ENCODE measurements at regions not wholly inside any gene's neighbourhood (a gene's known extent, or its start where the extent isn't known, plus 50 kb on each side); places are given as distances from the start of the nearest gene placed in this dataset.

DNA sequence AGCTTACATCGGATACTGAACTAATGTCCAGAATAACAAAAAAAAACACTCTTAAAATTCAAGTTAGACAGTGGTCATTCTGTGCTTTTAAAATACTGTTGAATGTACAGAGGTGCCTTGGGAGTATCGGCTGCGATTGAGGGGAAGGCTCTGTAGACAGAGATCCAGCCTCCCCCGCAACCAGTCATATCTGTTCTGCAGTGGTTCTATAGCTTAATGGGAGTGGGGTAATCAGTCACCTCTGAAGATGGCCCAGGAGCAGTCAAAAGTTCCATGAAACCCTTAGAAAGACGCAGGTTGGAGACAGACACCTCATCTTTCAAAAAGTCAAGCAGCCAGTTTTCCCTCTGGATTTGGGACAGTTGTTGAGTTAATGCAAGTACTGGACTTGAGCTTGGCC lies 1486.6 kb upstream of the TMEM132C start:
- DNase-seq (ENCODE audit: low read depth in 2 of 2, low spot score in 1 of 2): no peak

DNA sequence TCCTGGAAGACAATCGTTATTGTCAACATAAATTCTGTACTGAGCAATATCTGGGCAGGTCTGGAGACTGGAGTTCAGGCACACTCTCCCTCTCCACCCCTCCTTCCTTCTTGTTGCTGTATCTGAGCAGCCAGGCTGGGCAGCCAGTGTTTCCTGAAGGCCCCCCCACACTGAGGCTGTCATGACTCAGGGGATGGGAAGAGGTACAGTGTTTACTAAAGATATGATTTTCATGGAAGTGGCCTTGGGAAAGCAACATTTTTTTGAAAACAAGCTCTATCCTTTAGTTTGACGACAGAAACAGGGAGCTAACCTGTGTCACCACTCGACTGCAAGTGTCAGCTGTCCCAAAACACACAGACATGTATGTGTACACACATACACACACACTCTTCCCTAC lies 1485.4 kb upstream of the TMEM132C start:
- DNase-seq (ENCODE audit: low read depth in 2 of 2, low spot score in 1 of 2): no peak

DNA sequence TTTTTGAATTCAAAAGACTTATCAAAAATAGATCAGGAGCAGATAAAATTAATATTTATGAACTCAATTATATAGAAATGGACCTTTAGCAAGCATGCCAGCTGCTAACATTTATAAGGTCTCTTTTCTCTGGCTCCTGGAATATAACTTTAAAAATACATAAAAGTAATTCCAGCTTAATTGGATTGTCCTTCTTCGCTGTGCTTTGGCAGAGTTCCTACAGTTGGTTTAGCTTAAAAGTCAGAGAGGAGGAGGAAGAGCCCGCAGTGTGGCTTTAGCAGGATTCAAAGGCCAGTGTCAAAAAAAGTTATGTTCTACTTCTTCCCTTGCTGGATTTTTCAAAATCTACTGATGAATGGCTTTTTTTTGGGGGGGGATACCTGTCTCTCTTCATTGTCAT lies 1484.9 kb upstream of the TMEM132C start:
- no peak for DNase-seq (ENCODE audit: low read depth in 2 of 2, low spot score in 1 of 2)

DNA sequence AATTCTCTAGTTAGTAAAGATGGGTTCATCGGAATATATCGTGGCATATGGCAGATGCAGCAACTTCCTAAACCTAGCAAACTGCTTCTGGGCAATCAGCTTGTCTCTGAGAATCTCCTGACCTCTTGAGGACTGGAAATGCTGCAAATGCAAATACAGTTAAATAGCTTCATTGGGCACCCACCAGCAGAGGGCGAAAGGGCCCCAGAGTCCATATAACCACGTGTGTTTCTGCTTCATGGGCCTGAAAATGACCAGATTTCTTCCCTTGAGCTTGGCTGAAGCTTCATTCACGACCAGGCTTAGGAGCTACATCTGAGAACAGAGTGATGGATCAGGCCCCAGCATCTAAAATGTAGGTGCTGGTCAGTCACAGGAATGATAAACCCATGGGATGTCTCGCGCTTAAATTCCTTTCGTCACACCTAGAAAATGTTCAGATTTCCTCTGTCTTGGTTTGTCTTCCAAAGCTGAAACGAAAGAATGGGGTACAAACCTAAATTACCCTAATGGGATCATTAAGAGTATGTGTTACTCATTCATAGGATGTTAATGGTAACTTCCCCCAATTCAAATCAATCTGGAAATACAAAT lies 1482.5 kb upstream of the TMEM132C start:
- DNase-seq (ENCODE audit: low read depth in 2 of 2, low spot score in 1 of 2): no peak

DNA sequence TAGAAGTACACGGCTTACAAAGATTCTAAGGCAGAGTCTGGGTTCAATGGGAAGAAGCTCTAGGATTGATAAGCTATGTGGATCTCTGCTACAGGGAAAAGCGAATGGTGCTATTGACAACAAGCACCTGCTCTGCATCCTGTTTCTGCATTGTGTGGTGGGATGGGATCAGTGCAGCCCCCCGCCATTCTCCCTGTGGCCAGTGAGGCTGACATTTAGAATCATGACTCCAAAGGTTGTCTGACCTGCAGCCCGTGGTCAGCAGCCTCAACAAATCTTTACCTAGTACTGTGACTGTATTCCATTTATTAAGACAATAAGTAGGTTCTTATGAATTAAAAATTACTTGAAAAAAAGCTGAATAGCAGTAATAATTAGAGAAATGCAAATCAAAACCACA lies 1477.0 kb upstream of the TMEM132C start:
- no peak for DNase-seq (ENCODE audit: low read depth in 2 of 2, low spot score in 1 of 2)

DNA sequence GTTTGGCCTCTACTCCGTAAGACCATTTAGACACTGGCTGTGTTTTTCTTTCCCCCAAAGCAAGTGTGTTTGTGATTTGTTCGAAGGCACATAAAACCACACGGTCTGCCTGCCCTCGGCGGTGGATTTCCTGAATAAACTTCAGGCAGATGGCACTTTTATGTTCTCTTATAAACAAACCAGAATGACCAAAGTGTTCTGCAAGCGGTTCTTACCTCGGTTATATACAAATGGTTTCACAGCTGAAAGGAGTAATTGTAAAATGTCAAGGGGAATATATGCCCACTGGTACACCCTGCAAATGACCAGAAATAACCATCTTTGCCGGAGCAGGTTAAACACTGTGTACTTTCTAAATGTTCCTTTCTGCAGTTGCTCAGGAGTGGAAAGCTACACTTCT lies 1475.8 kb upstream of the TMEM132C start:
- DNase-seq (ENCODE audit: low read depth in 2 of 2, low spot score in 1 of 2): no peak

DNA sequence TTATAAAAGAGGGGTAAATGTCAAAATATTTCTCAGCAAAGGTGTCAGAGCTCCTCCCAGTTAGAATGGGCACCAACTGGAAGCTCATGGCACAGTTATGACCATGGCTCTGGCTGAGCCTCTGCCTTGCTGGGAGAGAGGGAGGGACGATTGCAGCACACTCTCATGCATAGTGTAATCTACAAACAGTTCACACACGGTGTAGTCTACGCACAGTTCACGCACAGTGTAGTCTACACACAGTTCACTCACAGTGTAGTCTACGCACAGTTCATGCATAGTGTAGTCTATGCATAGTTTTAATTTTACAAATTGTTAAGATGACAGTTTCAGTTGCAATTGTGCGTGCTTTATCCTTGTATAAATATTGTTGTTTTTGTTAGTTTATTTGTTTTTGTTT lies 1474.6 kb upstream of the TMEM132C start:
- no peak for DNase-seq (ENCODE audit: low read depth in 2 of 2, low spot score in 1 of 2)

DNA sequence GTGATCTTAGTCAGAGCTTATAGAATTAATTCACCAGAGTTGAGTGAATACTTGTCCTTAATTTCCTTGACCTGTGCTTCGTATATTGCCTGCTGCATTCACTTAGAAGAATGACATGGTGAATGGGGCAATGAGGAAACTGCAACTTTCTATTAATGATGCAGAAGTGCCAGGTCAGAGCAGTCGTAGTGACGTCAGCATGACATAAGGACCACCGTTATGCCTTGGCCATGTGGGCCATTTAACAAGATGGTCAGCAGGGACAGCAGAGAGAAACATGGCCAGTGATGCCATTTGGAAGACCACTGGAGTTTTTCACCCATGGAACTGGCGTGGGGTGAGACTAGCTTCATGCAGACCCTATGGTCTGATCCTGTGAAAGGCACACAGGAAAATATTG lies 1469.4 kb upstream of the TMEM132C start:
- DNase-seq (ENCODE audit: low read depth in 2 of 2, low spot score in 1 of 2): no peak

DNA sequence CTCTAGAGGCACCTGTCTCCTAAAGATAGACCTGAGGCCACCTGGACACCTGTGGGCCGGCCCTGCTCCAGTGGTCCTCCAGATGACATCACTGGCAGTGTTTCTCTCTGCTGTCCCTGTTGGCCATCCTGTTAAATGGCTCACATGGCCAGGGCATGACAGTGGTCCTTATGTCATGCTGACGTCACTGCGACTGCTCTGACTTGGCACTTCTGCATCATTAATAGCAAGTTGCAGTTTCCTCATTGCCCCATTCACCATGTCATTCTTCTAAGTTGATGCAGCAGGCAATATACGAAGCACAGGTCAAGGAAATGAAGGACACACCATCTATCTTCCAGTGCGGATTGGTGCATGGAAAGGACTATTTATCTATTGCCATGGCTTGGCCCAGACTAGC lies 1468.5 kb upstream of the TMEM132C start:
- DNase-seq (ENCODE audit: low read depth in 2 of 2, low spot score in 1 of 2): no peak

DNA sequence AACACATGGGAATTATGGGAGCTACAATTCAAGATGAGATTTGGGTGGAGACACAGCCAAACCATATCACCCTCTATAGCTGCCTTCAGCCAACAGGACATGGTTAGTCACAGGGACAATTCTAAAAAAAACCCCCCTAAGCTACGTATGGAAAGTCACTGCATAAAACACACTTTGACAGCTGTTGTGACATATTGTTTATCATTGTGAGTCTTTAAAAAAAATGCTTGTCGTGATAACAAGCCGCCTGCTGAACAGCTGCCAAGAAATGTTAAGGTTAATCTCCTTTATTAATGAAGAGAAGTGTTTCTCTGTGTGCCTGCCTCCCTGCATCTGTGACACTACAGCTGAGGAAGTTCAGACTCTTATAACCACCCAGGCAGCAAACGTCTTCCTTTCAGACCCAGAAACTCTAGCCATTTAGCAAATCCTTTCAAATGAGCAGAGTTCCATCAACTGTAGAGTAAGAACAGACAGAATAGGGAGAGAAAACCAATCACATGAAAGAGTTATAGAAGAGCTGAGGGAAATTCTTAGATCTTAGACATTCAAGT lies 1459.6 kb upstream of the TMEM132C start:
- DNase-seq (ENCODE audit: low read depth in 2 of 2, low spot score in 1 of 2): no peak

DNA sequence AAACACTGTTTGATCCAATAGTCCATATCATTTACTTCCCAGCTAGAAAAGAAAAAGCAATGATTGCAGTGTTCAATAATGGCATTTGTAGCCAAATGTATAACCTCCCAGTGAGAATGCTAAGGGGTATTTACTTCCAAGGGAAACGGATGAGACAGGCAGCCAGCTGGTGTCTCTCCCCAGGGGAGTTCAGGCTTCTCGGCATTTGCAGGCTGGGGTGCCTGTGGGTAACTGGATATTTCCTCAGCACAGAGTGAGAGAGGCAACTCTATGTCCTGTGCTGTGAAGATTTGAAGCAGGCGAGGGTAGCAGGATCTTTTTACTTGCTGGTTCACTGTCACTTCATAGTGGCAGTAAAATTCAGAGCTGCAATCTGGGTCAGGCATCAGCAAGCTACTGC lies 1455.6 kb upstream of the TMEM132C start:
- no peak for DNase-seq (ENCODE audit: low read depth in 2 of 2, low spot score in 1 of 2)

DNA sequence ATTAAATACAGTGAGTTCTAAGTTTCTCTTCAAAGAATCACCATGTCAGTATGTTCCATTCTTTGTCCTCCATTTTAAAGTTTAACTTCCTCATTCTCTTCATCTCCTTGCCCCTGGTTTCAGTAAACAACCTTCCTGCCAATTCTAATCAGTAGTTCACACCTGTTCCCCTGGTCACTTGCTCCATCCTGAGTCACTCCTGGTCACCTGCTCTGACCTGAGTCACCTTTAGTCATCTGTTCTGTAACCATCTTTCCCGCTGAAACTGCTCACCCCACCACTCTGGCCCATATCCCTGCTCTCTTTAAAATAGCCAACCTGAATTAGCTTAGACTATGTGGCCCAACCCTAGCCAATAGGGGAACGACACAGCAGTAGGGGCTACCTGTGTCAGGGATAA lies 1447.4 kb upstream of the TMEM132C start:
- DNase-seq (ENCODE audit: low read depth in 2 of 2, low spot score in 1 of 2): no peak

DNA sequence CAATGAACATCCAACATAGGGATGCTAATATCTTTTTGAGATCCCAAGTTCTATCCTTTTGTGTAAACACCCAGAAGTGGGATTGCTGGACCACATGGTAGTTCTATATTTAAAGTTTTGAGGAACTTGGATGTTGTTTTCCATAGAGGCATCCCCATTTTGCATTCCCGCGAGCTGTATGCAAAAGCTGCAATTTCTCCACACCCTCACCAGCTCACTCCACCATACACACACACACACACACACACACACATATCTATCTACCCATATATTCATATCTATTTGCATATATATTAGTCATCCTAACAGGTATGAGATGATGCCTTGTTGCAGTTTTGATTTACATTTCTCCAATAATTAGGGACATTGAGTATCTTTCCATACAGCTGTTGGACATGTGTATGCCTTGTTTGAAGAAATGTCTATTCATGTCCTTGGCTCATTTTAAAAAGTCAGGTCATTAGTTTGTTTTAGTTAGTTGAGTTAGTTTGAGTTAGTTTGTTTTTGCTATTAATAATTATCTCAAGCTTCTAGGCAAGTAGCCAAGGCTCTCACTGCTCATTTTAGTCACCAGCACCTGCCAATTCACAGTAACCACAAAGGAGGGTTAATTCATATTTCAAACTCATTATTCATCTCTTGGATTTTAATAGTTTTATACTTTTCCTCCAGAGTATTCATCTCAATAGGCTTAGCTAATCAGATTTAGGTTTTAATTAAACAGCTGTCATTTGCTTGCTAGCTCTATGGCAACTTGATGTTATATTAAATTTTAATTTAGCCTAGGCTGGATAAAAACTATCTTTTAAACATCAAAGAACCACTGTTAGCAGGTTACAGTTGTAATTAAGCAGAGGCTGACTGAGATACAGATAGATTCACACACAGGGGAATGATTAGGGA lies 1435.9 kb upstream of the TMEM132C start:
- no peak for DNase-seq (ENCODE audit: low read depth in 2 of 2, low spot score in 1 of 2)

DNA sequence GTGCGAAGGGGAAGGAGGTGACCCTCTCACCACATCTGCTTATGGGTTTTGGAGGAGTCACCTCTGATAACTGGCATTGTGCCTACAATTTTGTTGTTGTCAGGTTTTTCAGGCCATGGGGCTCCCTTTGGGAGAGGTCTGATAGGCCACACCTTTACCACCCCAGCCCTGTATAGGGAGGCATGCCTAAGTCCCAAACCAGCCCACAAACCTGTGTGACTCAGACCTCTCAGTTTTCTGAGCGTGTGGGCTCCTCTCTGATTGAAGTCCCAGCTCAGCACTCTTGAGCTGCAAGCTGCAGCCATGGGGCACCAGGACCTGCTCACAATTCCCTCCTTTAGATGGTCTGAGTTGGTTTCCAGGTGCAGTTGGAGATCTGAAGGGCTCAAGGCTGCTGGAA lies 1429.3 kb upstream of the TMEM132C start:
- no peak for DNase-seq (ENCODE audit: low read depth in 2 of 2, low spot score in 1 of 2)

DNA sequence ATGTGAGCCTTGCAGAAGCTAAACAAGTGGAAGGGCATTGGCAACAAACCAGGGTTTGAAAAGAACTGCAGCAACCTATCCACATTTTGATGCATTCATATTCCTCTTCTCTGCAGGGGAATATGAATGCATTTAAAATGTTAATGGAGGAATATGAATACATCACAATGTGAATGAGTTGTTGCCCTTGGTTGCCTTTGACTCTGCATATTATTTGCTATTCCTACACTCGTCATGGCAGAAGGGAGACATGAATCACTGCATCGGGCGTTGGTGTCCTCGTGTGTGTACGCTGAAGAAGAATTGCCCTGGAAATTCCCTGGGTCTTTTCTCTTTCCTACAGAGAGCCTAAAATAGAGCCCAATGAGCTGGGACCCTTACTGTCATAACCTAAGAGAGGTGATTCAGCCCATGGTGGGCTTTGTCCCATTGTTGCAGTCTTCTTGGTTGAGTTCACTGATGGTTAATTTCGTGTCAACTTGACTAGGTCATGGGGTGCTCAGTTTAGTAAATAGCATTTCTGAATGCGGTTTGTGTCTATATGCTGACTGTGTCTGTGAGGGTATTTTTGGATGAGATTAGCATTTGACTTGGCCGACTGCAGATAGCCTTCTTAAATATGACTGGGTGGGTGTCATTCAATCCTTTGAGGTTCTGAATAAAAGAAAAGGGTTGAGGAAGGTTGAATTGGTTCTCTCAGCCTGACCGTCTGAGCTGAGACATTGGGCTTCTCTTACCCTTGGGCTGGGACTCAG lies 1422.9 kb upstream of the TMEM132C start:
- DNase-seq (ENCODE audit: low read depth in 2 of 2, low spot score in 1 of 2): no peak

DNA sequence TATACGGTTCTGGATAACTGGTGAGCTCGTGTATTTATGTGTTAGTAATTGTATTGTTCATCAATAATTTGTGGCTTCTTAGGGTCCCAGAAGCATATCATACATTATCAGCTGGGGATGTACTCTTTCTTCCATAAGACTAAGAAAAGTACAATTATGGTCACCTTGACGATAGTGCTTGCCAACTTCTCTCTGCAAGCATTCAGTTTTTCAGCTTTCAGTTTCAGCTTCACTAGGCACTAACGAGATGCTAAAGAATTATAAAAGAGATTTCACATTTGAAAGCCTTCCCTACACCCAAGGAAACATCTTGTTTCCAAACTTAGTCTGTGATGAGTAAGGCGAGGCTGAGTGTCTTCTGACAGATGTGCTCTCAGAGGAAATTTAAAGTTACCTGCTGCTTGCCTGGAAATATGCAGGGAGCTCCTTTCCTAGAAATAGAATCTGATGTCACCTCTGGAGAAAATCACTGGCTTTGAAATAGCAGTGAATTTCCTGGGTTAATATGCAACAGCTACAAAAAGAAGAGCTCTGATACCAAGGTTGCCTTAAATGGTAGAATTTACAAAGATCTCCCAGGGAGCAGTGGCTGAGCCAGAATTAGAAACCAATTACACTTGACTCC lies 1419.9 kb upstream of the TMEM132C start:
- DNase-seq (ENCODE audit: low read depth in 2 of 2, low spot score in 1 of 2): no peak

DNA sequence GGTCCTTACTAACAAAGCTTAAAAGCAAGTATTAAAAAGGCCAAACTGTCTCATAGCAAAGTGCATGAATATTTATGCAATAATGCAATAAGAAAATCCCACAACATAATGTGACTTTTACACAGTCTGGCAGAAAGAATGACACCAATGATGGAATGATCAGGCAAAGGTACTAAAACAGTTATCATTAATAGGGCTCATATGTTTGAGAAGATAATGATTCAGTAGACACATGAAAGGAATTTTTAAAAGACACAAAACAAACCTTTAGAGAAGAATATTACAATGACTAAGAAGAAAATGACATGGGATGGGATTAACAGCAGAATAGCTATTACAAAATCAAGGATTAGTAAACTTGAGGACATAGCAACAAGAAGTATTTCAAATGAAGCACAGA lies 1411.2 kb upstream of the TMEM132C start:
- DNase-seq (ENCODE audit: low read depth in 2 of 2, low spot score in 1 of 2): no peak

DNA sequence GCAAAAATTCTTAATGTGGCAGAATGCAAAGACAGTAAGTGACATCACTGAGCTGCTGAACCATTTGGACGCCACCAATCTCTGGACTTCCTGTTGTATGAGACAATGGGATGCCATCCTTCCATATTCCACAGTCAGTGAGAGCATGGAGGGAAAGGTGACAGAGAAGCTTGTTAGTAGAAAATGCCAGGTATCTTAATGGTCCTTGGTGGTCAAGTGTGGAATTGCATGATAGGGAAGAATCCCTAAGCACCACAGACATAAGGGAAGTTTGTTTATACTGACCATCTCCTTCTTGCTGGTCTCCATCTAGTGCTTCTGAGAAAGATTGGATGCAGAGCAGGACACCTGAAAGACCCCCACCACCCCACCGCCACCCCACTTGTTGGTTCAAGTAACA lies 1410.0 kb upstream of the TMEM132C start:
- DNase-seq (ENCODE audit: low read depth in 2 of 2, low spot score in 1 of 2): no peak

DNA sequence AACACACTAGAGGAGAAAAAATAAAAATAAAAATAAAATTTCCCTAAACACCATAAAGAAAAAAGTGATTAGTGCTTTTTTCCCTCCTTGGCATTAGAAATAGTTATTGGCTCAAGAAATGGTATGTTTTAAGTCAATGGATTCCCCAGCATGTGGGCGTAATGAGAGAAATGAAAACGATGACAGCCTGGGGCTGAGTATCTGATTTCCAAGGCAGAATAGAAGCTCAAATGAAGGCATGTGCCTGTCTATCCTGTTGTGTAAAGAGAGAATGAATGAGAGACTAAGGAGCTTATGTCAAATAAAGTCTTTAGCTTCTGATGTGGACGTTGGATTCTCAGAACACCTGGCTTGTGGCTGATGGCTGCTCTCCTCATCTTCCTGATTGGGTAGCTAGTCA lies 1408.4 kb upstream of the TMEM132C start:
- DNase-seq (ENCODE audit: low read depth in 2 of 2, low spot score in 1 of 2): no peak

DNA sequence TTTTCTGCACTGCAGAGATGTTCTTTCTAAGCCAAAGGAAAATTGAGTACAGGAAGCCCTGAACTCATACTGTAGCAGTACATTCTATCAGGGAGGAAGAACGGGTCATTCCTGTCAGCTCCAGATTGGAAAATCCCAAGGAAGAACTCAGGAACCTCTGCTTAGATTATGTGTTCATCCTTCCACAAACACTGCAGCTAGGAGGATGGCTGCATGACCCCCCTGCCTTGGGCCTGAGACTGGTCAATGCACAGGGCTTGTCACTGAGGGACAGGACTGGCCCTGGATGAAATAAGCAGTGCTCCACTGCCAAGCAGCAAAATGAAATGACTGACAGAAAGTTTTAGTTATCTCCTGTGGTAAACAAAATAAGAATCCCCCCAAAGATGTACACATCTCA lies 1406.8 kb upstream of the TMEM132C start:
- no peak for DNase-seq (ENCODE audit: low read depth in 2 of 2, low spot score in 1 of 2)

DNA sequence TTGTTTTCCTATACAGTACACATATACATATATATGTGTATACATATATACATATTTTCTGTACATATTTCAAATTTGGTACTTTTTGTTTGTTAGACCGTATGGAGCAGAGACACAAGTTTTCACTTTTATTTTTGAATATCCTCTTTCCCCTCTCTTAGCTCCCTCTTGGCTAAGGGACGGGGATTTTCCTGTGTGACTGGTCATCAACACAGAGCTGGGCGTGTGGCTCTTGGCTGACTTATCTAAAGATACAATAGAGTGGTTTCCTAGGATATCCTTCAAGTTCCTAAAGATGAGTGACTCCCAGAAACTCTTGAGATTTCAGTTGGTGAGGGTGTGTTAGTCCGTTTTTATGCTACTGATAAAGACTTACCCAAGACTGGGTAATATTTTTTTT lies 1404.5 kb upstream of the TMEM132C start:
- no peak for DNase-seq (ENCODE audit: low read depth in 2 of 2, low spot score in 1 of 2)
